Hepatocyte (in vitro differentiated cells): ENCODE measurements at regions not wholly inside any gene's neighbourhood (a gene's known extent, or its start where the extent isn't known, plus 50 kb on each side); places are given as distances from the start of the nearest gene placed in this dataset.

ENCODE experiments used
- CTCF ChIP-seq: fragments of 200-600 bp; sonication (generic); IDR thresholded peaks from 2 replicates; pipeline ENCODE4 v1.5.1; 2016; ENCODE audit warnings: antibody characterized with exemption, mild to moderate bottlenecking; ENCODE audit not compliant: poor library complexity
- EZH2phosphoT487 ChIP-seq: fragments of 200-600 bp; sonication (generic); IDR thresholded peaks from one replicate; pipeline ENCODE4 v1.6.1; 2018; ENCODE audit warnings: antibody characterized with exemption, mild to moderate bottlenecking, low read depth, moderate library complexity; ENCODE audit not compliant: unreplicated experiment, severe bottlenecking

DNA sequence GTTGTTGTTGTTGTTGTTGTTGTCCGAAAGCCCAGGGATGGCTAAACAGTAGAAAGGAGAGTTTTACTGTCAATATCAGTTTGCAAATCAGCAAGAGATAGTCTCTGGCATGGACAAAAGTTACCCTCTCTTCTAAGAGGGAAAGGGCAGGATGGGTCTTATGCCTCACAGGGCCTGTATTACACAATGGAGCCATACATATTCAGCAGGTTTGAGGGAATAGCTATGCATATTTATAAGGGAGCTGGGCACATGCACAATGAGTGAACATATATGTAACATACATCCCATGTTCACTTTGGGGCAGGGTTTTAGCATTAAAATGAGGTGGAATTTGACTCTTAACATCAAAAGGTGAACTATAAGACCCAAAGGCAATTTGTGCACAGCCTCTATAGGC is 84.4 kb upstream of the PGBD5 start:
- TF ChIP-seq EZH2phosphoT487 (no peak), CTCF (no peak)
